Calu3 (cell line): ENCODE measurements at regions not wholly inside any gene's neighbourhood (a gene's known extent, or its start where the extent isn't known, plus 50 kb on each side); places are given as distances from the start of the nearest gene placed in this dataset.
A peak's percentile ranks its signal among the peaks of the same experiment; 100 is the strongest.

ENCODE experiments used
- BruUV-seq: library from RNA; stranded (reverse); fragments of 400-500 nt; replicated peaks from 2 replicates; lab custom pipeline; 2021; lab: Mats Ljungman, UMichigan
- CTCF ChIA-PET: fragments of 300-600 bp; sonication (Branson Sonifier 250); formaldehyde crosslinking; loops from one replicate; lab custom pipeline; 2022; ENCODE audit warnings: antibody characterized with exemption; lab: Charles Lee
- DNase-seq: peaks from one replicate; pipeline ENCODE4 v3.0.0; 2022
- H3K27ac Mint-ChIP-seq: one replicate; pipeline ENCODE4 v1.8.0; 2022; ENCODE audit warnings: mixed read lengths; ENCODE audit not compliant: unreplicated experiment
- H3K27me3 Mint-ChIP-seq: one replicate; pipeline ENCODE4 v1.8.0; 2022; ENCODE audit warnings: mixed read lengths; ENCODE audit not compliant: unreplicated experiment
- H3K36me3 Mint-ChIP-seq: one replicate; pipeline ENCODE4 v1.8.0; 2022; ENCODE audit warnings: mild to moderate bottlenecking, moderate library complexity, mixed read lengths; ENCODE audit not compliant: insufficient read depth, unreplicated experiment
- H3K4me1 Mint-ChIP-seq: one replicate; pipeline ENCODE4 v1.8.0; 2022; ENCODE audit warnings: mild to moderate bottlenecking, low read depth, mixed read lengths; ENCODE audit not compliant: unreplicated experiment
- H3K4me3 Mint-ChIP-seq: one replicate; pipeline ENCODE4 v1.8.0; 2022; ENCODE audit warnings: mild to moderate bottlenecking, low read depth, moderate library complexity, mixed read lengths; ENCODE audit not compliant: unreplicated experiment
- H3K9me3 Mint-ChIP-seq: one replicate; pipeline ENCODE4 v1.8.0; 2022; ENCODE audit warnings: low read depth, mixed read lengths; ENCODE audit not compliant: unreplicated experiment
- CTCF ChIP-seq: fragments of 200-600 bp; IDR thresholded peaks from one replicate; pipeline ENCODE4 v1.8.0; 2022; ENCODE audit warnings: antibody characterized with exemption; ENCODE audit not compliant: unreplicated experiment
- intact Hi-C: fragments of 100-400 bp; cut with micrococcal nuclease; formaldehyde crosslinking; loops from one replicate; pipeline ENCODE4 v1.10.0; 2022; ENCODE audit not compliant: unreplicated experiment

- Mint-ChIP-seq H3K27me3 (peaks cover 100% of the 10 kb centered on the region), H3K9me3 (peaks cover 4% of the 10 kb centered on the region), H3K36me3 (no peaks in the 10 kb centered on the region), H3K4me1 (no peaks in the 10 kb centered on the region), H3K27ac (no peak overlapping the region), H3K4me3 (no peak overlapping the region)
- no peak for DNase-seq
- CTCF ChIA-PET, result interaction anchor here (1.1 kb wide), 1 partner anchor 8 kb away, joined by 3 read pairs; no protein-coding TSS in a partner anchor
- BruUV-seq, result no TSS peak
- no peak for TF ChIP-seq CTCF
- intact Hi-C loops, result no loop called here
These were observed 65.2 kb upstream of the LINGO1 start for GRCh38 chr15:77697893-77698292.

- intact Hi-C loops, result no loop called here
- CTCF ChIA-PET, result interaction anchor here (1.1 to 1.2 kb wide), 2 partner anchors 9 to 19 kb away, joined by 3 to 4 read pairs; no protein-coding TSS in a partner anchor
- BruUV-seq, result no TSS peak
These were observed 64.2 kb upstream of the LINGO1 start for GRCh38 chr15:77696871-77697270.

GRCh38 chr15:77695961-77696582 lies 63.4 kb upstream of the LINGO1 start:
- Mint-ChIP-seq H3K9me3 (peaks cover 4% of the 10 kb centered on the region), H3K27ac (no peak overlapping the region), H3K4me3 (no peak overlapping the region), H3K36me3 (no peaks in the 10 kb centered on the region), H3K4me1 (no peaks in the 10 kb centered on the region), H3K27me3 (peaks cover 100% of the 10 kb centered on the region)
- intact Hi-C loops, result no loop called here
- no peak for TF ChIP-seq CTCF
- CTCF ChIA-PET, result interaction anchor here (1.2 kb wide), 1 partner anchor 20 kb away, joined by 4 read pairs; no protein-coding TSS in a partner anchor
- no TSS peak for BruUV-seq
- DNase-seq, result peak; percentile 15

More at GRCh38 chr15:77696871-77697270, 64.2 kb upstream of the LINGO1 start:
- H3K4me1 Mint-ChIP-seq, result no peaks in the 10 kb centered on the region
- no peak for DNase-seq
- no peak for TF ChIP-seq CTCF
- H3K36me3 Mint-ChIP-seq, result no peaks in the 10 kb centered on the region
- peaks cover 4% of the 10 kb centered on the region for H3K9me3 Mint-ChIP-seq
- no peak overlapping the region for H3K27ac Mint-ChIP-seq
- H3K27me3 Mint-ChIP-seq, result peaks cover 100% of the 10 kb centered on the region
- no peak overlapping the region for H3K4me3 Mint-ChIP-seq

- Mint-ChIP-seq H3K4me3 (no peak overlapping the region), H3K27me3 (peaks cover 100% of the 10 kb centered on the region), H3K9me3 (peaks cover 4% of the 10 kb centered on the region), H3K36me3 (no peaks in the 10 kb centered on the region), H3K4me1 (no peaks in the 10 kb centered on the region), H3K27ac (no peak overlapping the region)
- intact Hi-C loops, result no loop called here
- no peak for TF ChIP-seq CTCF
- no peak for DNase-seq
- no TSS peak for BruUV-seq
- CTCF ChIA-PET, result no interaction called here
These were observed 62.8 kb upstream of the LINGO1 start for GRCh38 chr15:77695548-77695947.
